ENCODE measurements at regions not wholly inside any gene's neighbourhood (a gene's known extent, or its start where the extent isn't known, plus 50 kb on each side); places are given as distances from the start of the nearest gene placed in this dataset.

- H3K4me3 ChIP-seq (ENCODE audit: low read depth, low read length): no peak overlapping the region
- TF ChIP-seq, protein P1, sequence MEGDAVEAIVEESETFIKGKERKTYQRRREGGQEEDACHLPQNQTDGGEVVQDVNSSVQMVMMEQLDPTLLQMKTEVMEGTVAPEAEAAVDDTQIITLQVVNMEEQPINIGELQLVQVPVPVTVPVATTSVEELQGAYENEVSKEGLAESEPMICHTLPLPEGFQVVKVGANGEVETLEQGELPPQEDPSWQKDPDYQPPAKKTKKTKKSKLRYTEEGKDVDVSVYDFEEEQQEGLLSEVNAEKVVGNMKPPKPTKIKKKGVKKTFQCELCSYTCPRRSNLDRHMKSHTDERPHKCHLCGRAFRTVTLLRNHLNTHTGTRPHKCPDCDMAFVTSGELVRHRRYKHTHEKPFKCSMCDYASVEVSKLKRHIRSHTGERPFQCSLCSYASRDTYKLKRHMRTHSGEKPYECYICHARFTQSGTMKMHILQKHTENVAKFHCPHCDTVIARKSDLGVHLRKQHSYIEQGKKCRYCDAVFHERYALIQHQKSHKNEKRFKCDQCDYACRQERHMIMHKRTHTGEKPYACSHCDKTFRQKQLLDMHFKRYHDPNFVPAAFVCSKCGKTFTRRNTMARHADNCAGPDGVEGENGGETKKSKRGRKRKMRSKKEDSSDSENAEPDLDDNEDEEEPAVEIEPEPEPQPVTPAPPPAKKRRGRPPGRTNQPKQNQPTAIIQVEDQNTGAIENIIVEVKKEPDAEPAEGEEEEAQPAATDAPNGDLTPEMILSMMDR (IDR thresholded peaks at IDR 0.05; ENCODE audit: low read depth, low read length, missing control alignments): no peak
- DNase-seq (ENCODE audit: low read depth): no peak
Measured at GRCh38 chr2:88261725-88262124, 91.6 kb downstream of the THNSL2 start.

DNA sequence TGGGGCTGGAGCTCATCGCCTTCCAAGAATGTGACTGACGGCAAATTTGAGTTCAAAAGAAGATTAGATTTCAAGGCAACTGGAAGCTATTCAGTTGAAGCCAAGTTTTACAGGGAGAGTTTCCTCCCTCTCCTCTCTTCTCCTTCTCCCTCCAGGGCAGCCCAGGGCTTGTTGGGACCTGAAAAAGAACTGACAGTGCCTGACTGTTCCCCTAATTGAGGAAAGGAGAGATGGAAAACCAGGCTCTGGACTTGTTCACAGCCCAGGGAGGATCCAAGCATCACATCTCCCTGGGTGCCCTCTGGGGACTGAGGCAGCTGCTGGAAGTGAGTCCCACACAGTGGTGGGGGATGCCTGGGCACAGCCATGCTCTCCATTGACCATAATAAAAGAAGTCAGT lies 88.1 kb downstream of the THNSL2 start:
- TF ChIP-seq, protein P1 (IDR thresholded peaks at IDR 0.05; ENCODE audit: low read depth, low read length, missing control alignments): no peak
- no peak overlapping the region for H3K4me3 ChIP-seq (ENCODE audit: low read depth, low read length)
- no peak for DNase-seq (ENCODE audit: low read depth)

DNA sequence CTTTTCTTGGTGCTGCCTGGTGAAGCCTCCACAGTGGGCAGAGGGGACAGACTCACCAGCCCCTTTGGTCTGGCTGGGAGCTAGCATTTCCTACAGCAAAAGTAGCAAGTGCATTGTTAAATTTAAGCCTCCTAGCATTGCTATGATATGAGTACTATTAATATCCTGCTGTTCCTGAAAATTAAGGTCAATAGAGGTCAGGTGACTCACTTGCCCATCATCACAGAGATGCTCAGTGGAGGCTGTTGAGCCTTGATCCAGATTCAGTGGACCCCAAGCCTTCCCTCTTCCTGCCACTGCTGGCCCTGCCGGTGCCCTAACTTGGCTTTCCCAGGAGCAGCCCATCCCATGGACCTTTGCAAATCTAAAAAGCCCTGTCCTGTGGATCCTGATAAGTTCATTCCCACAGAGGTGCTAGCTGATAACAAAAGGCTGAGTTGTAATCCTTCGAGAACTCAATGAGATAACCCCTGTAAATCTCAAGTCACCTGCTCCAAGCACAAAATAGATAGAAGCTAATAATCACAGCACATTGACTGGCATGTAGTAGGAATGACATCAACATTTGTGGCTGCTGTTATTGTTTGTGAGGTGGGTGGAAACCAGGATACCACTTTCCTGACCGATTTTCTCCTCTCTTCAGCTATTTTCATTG lies 84.4 kb downstream of the THNSL2 start:
- no peak overlapping the region for H3K4me3 ChIP-seq (ENCODE audit: low read depth, low read length)
- TF ChIP-seq, protein P1 (IDR thresholded peaks at IDR 0.05; ENCODE audit: low read depth, low read length, missing control alignments): no peak
- no peak for DNase-seq (ENCODE audit: low read depth)

DNA sequence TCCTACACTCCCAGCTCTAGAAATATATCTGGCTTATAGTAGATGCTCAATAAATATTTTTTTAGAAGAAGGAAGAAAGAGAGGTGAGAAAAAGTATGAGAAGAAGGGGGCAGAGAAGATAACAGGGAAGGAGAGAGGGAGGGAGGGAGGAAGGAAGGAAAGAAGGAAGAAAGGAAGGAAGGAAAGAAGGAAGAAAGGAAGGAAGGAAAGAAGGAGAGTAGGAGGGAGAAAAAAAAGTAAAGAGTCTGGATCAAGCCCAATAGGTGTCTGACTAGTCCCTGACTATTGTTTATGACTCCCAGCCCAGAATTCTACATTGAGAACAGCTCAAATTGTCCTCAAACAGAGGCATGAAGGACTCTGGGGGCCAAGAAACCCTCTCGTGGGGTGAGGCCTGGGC lies 83.9 kb downstream of the THNSL2 start:
- DNase-seq (ENCODE audit: low read depth): no peak
- no peak overlapping the region for H3K4me3 ChIP-seq (ENCODE audit: low read depth, low read length)
- TF ChIP-seq, protein P1 (IDR thresholded peaks at IDR 0.05; ENCODE audit: low read depth, low read length, missing control alignments): no peak

- H3K4me3 ChIP-seq (ENCODE audit: low read depth, low read length): no peak overlapping the region
- TF ChIP-seq, protein P1 (IDR thresholded peaks at IDR 0.05; ENCODE audit: low read depth, low read length, missing control alignments): no peak
- DNase-seq (ENCODE audit: low read depth): no peak
Measured at GRCh38 chr2:88253375-88253774, 83.2 kb downstream of the THNSL2 start.

GRCh38 chr2:88252646-88253045 lies 82.5 kb downstream of the THNSL2 start:
- H3K4me3 ChIP-seq (ENCODE audit: low read depth, low read length): no peak overlapping the region
- TF ChIP-seq, protein P1 (IDR thresholded peaks at IDR 0.05; ENCODE audit: low read depth, low read length, missing control alignments): no peak
- no peak for DNase-seq (ENCODE audit: low read depth)

- H3K4me3 ChIP-seq (ENCODE audit: low read depth, low read length): no peak overlapping the region
- TF ChIP-seq, protein P1 (IDR thresholded peaks at IDR 0.05; ENCODE audit: low read depth, low read length, missing control alignments): no peak
- DNase-seq (ENCODE audit: low read depth): no peak
Measured at GRCh38 chr2:88252111-88252510, 82.0 kb downstream of the THNSL2 start.

Data from GM12864 (cell line).